H9 (cell line): ENCODE measurements at regions not wholly inside any gene's neighbourhood (a gene's known extent, or its start where the extent isn't known, plus 50 kb on each side); places are given as distances from the start of the nearest gene placed in this dataset.
A peak's percentile ranks its signal among the peaks of the same experiment; 100 is the strongest.

ENCODE experiments used
- DNase-seq: peaks from one replicate; pipeline ENCODE4 v3.0.0-alpha.2; 2017
- H2AFZ ChIP-seq: one replicate; pipeline ENCODE4 v1.6.1; 2013; ENCODE audit warnings: mild to moderate bottlenecking, low read length, control low read depth, moderate library complexity
- H2AK5ac ChIP-seq: 2 replicates; pipeline ENCODE4 v1.6.1; 2013; ENCODE audit warnings: low read length, control low read depth, mixed read lengths; ENCODE audit not compliant: insufficient read length
- H2BK120ac ChIP-seq: one replicate; pipeline ENCODE4 v1.6.1; 2013; ENCODE audit warnings: low read depth, mild to moderate bottlenecking, low read length, control low read depth, inconsistent platforms; ENCODE audit not compliant: poor library complexity, severe bottlenecking
- H2BK12ac ChIP-seq: 2 replicates; pipeline ENCODE4 v1.6.1; 2013; ENCODE audit warnings: low read length, control low read depth, mixed read lengths, low read depth; ENCODE audit not compliant: insufficient read length
- H2BK15ac ChIP-seq: 2 replicates; pipeline ENCODE4 v1.6.1; 2013; ENCODE audit warnings: low read depth, low read length, control low read depth
- H2BK20ac ChIP-seq: one replicate; pipeline ENCODE4 v1.6.1; 2013; ENCODE audit warnings: low read depth, mild to moderate bottlenecking, low read length, control low read depth, inconsistent platforms; ENCODE audit not compliant: poor library complexity, severe bottlenecking
- H2BK5ac ChIP-seq: 2 replicates; pipeline ENCODE4 v1.6.1; 2013; ENCODE audit warnings: low read length, control low read depth, mixed read lengths; ENCODE audit not compliant: insufficient read length
- H3K14ac ChIP-seq: 2 replicates; pipeline ENCODE4 v1.6.1; 2013; ENCODE audit warnings: low read length, control low read depth; ENCODE audit not compliant: insufficient read depth
- H3K18ac ChIP-seq: 2 replicates; pipeline ENCODE4 v1.6.1; 2013; ENCODE audit warnings: low read depth, mild to moderate bottlenecking, mixed read lengths, low read length, control low read depth; ENCODE audit not compliant: insufficient read length
- H3K23ac ChIP-seq: 2 replicates; pipeline ENCODE4 v1.6.1; 2013; ENCODE audit warnings: low read length, control low read depth, mixed read lengths, low read depth; ENCODE audit not compliant: insufficient read length
- H3K23me2 ChIP-seq: 2 replicates; pipeline ENCODE4 v1.6.1; 2013; ENCODE audit warnings: low read depth, mild to moderate bottlenecking, mixed read lengths, low read length, control low read depth; ENCODE audit not compliant: insufficient read length, poor library complexity, severe bottlenecking
- H3K27ac ChIP-seq: 2 replicates; pipeline ENCODE4 v1.5.1; 2013; ENCODE audit warnings: low read length, control low read depth, mixed read lengths, low read depth; ENCODE audit not compliant: insufficient read length
- H3K27me3 ChIP-seq: 2 replicates; pipeline ENCODE4 v1.6.1; 2013; ENCODE audit warnings: low read length, control low read depth, inconsistent platforms; ENCODE audit not compliant: insufficient read depth
- H3K4ac ChIP-seq: 2 replicates; pipeline ENCODE4 v1.6.1; 2013; ENCODE audit warnings: low read depth, mild to moderate bottlenecking, control low read depth, inconsistent platforms, low read length, moderate library complexity
- H3K4me1 ChIP-seq: 2 replicates; pipeline ENCODE4 v1.6.1; 2013; ENCODE audit warnings: low read length, control low read depth, inconsistent platforms; ENCODE audit not compliant: insufficient read depth
- H3K4me2 ChIP-seq: 2 replicates; pipeline ENCODE4 v1.6.1; 2013; ENCODE audit warnings: low read length, control low read depth, mixed read lengths; ENCODE audit not compliant: insufficient read length, insufficient read depth
- H3K56ac ChIP-seq: 2 replicates; pipeline ENCODE4 v1.6.1; 2013; ENCODE audit warnings: low read depth, mild to moderate bottlenecking, mixed read lengths, low read length, control low read depth; ENCODE audit not compliant: insufficient read length
- H3K79me1 ChIP-seq: 2 replicates; pipeline ENCODE4 v1.6.1; 2013; ENCODE audit warnings: low read depth, mild to moderate bottlenecking, moderate library complexity, low read length, control low read depth, inconsistent platforms; ENCODE audit not compliant: insufficient read depth, poor library complexity, severe bottlenecking
- H3K79me2 ChIP-seq: 2 replicates; pipeline ENCODE4 v1.6.1; 2013; ENCODE audit warnings: low read length, control low read depth, inconsistent platforms; ENCODE audit not compliant: insufficient read depth
- H3K9ac ChIP-seq: 2 replicates; pipeline ENCODE4 v1.6.1; 2013; ENCODE audit warnings: low read length, control low read depth, mixed read lengths; ENCODE audit not compliant: insufficient read length; ENCODE audit errors: extremely low read depth
- H3K9me3 ChIP-seq: one replicate; pipeline ENCODE4 v1.6.1; 2013; ENCODE audit warnings: low read depth, low read length, inconsistent platforms; ENCODE audit not compliant: control insufficient read depth
- H3T11ph ChIP-seq: one replicate; pipeline ENCODE4 v1.6.1; 2013; ENCODE audit warnings: mild to moderate bottlenecking, low read length, control low read depth, inconsistent platforms
- H4K20me1 ChIP-seq: one replicate; pipeline ENCODE4 v1.6.1; 2013; ENCODE audit not compliant: control insufficient read depth, insufficient read length, insufficient read depth
- H4K5ac ChIP-seq: 2 replicates; pipeline ENCODE4 v1.6.1; 2013; ENCODE audit warnings: low read depth, mild to moderate bottlenecking, mixed read lengths, low read length, control low read depth; ENCODE audit not compliant: insufficient read length
- H4K8ac ChIP-seq: replicated peaks from 2 replicates; pipeline ENCODE4 v1.6.1; 2013; ENCODE audit warnings: low read length, control low read depth, mixed read lengths, low read depth; ENCODE audit not compliant: insufficient read length
- H4K91ac ChIP-seq: 2 replicates; pipeline ENCODE4 v1.6.1; 2013; ENCODE audit warnings: low read depth, mild to moderate bottlenecking, moderate library complexity, mixed read lengths, low read length, control low read depth; ENCODE audit not compliant: insufficient read length
- H3K27ac Mint-ChIP-seq, 3 experiments: 2 replicates in 2 of 3; 3 replicates in 1 of 3; pipeline ENCODE4 v1.8.0; 2020 to 2021; ENCODE audit warnings: mixed read lengths in 3 of 3, mild to moderate bottlenecking in 1 of 3, moderate library complexity in 1 of 3
- H3K27me3 Mint-ChIP-seq: 2 replicates; pipeline ENCODE4 v1.8.0; 2021; ENCODE audit warnings: low read depth, mild to moderate bottlenecking, moderate library complexity, mixed read lengths
- H3K36me3 Mint-ChIP-seq, 3 experiments: 2 replicates in 2 of 3; 3 replicates in 1 of 3; pipeline ENCODE4 v1.8.0; 2020 to 2021; ENCODE audit warnings: low read depth in 3 of 3, mixed read lengths in 3 of 3; ENCODE audit not compliant: insufficient read depth in 1 of 3
- H3K4me1 Mint-ChIP-seq, 2 experiments: 2 replicates each; pipeline ENCODE4 v1.8.0; 2020; ENCODE audit warnings: mixed read lengths in 2 of 2
- H3K4me3 Mint-ChIP-seq, 2 experiments: 2 replicates in 1 of 2; 3 replicates in 1 of 2; pipeline ENCODE4 v1.8.0; 2020 to 2021; ENCODE audit warnings: mild to moderate bottlenecking in 2 of 2, mixed read lengths in 2 of 2, moderate library complexity in 1 of 2
- H3K9me3 Mint-ChIP-seq, 2 experiments: 2 replicates in 1 of 2; 3 replicates in 1 of 2; pipeline ENCODE4 v1.8.0; 2020; ENCODE audit warnings: mild to moderate bottlenecking in 2 of 2, mixed read lengths in 2 of 2, moderate library complexity in 1 of 2
- CTCF ChIP-seq: fragments of 200-600 bp; sonication (generic); conservative IDR thresholded peaks from 3 replicates; pipeline ENCODE4 v1.8.0; 2021; ENCODE audit warnings: antibody characterized with exemption, mild to moderate bottlenecking
- WGBS: extraction: QIAGEN DNeasy Blood & Tissue Kit; methylation state at CpG from one replicate; pipeline ENCODE4 v1.1.7; 2013; ENCODE audit warnings: missing lambda C conversion rate, low lambda C conversion rate, mixed read lengths; ENCODE audit not compliant: insufficient read length; ENCODE audit errors: extremely low coverage; 5-methylcytosine and 5-hydroxymethylcytosine counted together

GRCh38 chr6:139448998-139449610 lies 74.7 kb upstream of the CITED2 start:
- Histone ChIP-seq H2BK20ac (no peak overlapping the region), H2BK15ac (no peak overlapping the region), H2BK120ac (no peak overlapping the region), H4K20me1 (no peaks in the 10 kb centered on the region), H3K23me2 (no peaks in the 10 kb centered on the region), H3K4me1 (no peaks in the 10 kb centered on the region; the same call in 1 of the 2 replicates), H3K79me1 (no peaks in the 10 kb centered on the region), H2BK5ac (no peak overlapping the region), H3K4me2 (no peak overlapping the region), H2AFZ (no peak overlapping the region), H4K5ac (no peak overlapping the region), H3K9ac (no peak overlapping the region), H3K79me2 (no peaks in the 10 kb centered on the region), H4K8ac (no peak overlapping the region), H3K9me3 (no peaks in the 10 kb centered on the region), H3K14ac (no peak overlapping the region), H3K27me3 (no peaks in the 10 kb centered on the region), H3K27ac (no peak overlapping the region), H3K4ac (no peak overlapping the region), H3K23ac (no peak overlapping the region), H3K18ac (no peak overlapping the region), H2AK5ac (no peak overlapping the region), H4K91ac (no peak overlapping the region), H3K56ac (no peak overlapping the region), H2BK12ac (no peak overlapping the region), H3T11ph (no peak overlapping the region)
- Mint-ChIP-seq H3K9me3 (no peaks in the 10 kb centered on the region), H3K27ac (peak overlapping the region; percentile 69 to 89 (median 71); a peak in 6 of 7 replicates), H3K4me3 (no peak overlapping the region), H3K4me1 (peaks cover 35 to 44% of the 10 kb centered on the region in 2 experiments), H3K27me3 (no peaks in the 10 kb centered on the region), H3K36me3 (no peaks in the 10 kb centered on the region)
- no peak for TF ChIP-seq CTCF
- DNase-seq: no peak
- WGBS: no CpG with 5 or more reads among the region's 4 CpGs
